SK-N-SH (cell line): ENCODE measurements at regions not wholly inside any gene's neighbourhood (a gene's known extent, or its start where the extent isn't known, plus 50 kb on each side); places are given as distances from the start of the nearest gene placed in this dataset.

ENCODE experiments used
- CTCF ChIA-PET: fragments of 300-600, 350-600 bp; formaldehyde crosslinking; extraction: SDS; loops from one replicate; lab custom pipeline; 2021; lab: Yijun Ruan, JAX
- POLR2A ChIA-PET: fragments of 350-600 bp; sonication (Branson Sonifier 250); formaldehyde crosslinking; extraction: SDS; loops from one replicate; lab custom pipeline; 2020; ENCODE audit warnings: antibody characterized with exemption, inconsistent platforms; lab: Yijun Ruan, JAX
- DNase-seq: peaks from one replicate; pipeline ENCODE4 v3.0.0; 2012
- H2AFZ ChIP-seq: fragments of 200-600 bp; sonication (generic); 2 replicates; pipeline ENCODE4 v1.8.1; 2016; ENCODE audit warnings: antibody characterized with exemption, mild to moderate bottlenecking, low read depth
- H3F3A ChIP-seq: fragments of 200-600 bp; sonication (generic); replicated peaks from 2 replicates; pipeline ENCODE3; 2016; ENCODE audit warnings: antibody characterized with exemption, mild to moderate bottlenecking; ENCODE audit not compliant: insufficient read depth
- H3K27ac ChIP-seq, 2 experiments: fragments of 200-500 bp in 1 of 2; fragments of 200-600 bp in 1 of 2; sonication (Bioruptor generic) in 1 of 2; sonication (generic), shearing (Covaris generic) in 1 of 2; 2 replicates each; pipeline versions ENCODE4 v1.5.1 to v1.6.1; 2014 to 2016; ENCODE audit warnings: low read depth in 2 of 2, inconsistent platforms in 1 of 2, low read length in 1 of 2, mild to moderate bottlenecking in 1 of 2, mixed read lengths in 1 of 2
- H3K27me3 ChIP-seq: fragments of 200-600 bp; sonication (generic), shearing (Covaris generic); 2 replicates; pipeline ENCODE4 v1.6.1; 2016; ENCODE audit warnings: mixed run types; ENCODE audit not compliant: insufficient read depth
- H3K36me3 ChIP-seq, 2 experiments: fragments of 200-500 bp in 1 of 2; fragments of 200-600 bp in 1 of 2; sonication (Bioruptor generic) in 1 of 2; sonication (generic) in 1 of 2; replicated peaks in 1 of 2; 2 replicates each; pipeline versions ENCODE3 to v1.5.1; 2014 to 2016; ENCODE audit warnings: low read length in 1 of 2, mild to moderate bottlenecking in 1 of 2; ENCODE audit not compliant: insufficient read depth in 2 of 2, control insufficient read depth in 1 of 2
- H3K4me1 ChIP-seq, 2 experiments: fragments of 200-500 bp in 1 of 2; fragments of 200-600 bp in 1 of 2; sonication (Bioruptor generic) in 1 of 2; sonication (generic), shearing (Covaris generic) in 1 of 2; 2 replicates each; pipeline versions ENCODE4 v1.5.1 to v1.6.1; 2014 to 2016; ENCODE audit warnings: low read depth in 1 of 2, low read length in 1 of 2, mixed run types in 1 of 2; ENCODE audit not compliant: insufficient read depth in 2 of 2, control insufficient read depth in 1 of 2
- H3K4me2 ChIP-seq: fragments of 200-600 bp; sonication (generic), shearing (Covaris generic); 2 replicates; pipeline ENCODE4 v1.6.1; 2017; ENCODE audit warnings: mixed run types
- H3K4me3 ChIP-seq, 2 experiments: fragments of 200-500 bp in 1 of 2; fragments of 200-600 bp in 1 of 2; sonication (Bioruptor generic) in 1 of 2; sonication (generic), shearing (Covaris generic) in 1 of 2; 2 replicates each; pipeline versions ENCODE4 v1.5.1 to v1.8.1; 2014 to 2016; ENCODE audit warnings: low read depth in 2 of 2, inconsistent platforms in 1 of 2, low read length in 1 of 2, mild to moderate bottlenecking in 1 of 2, mixed read lengths in 1 of 2, moderate library complexity in 1 of 2
- H3K79me2 ChIP-seq: fragments of 200-600 bp; sonication (generic); 2 replicates; pipeline ENCODE4 v1.8.1; 2017; ENCODE audit warnings: mild to moderate bottlenecking; ENCODE audit not compliant: insufficient read depth
- H3K9ac ChIP-seq: fragments of 200-600 bp; sonication (generic); 2 replicates; pipeline ENCODE4 v1.6.1; 2017; ENCODE audit warnings: mixed run types
- H3K9me2 ChIP-seq: fragments of 200-600 bp; sonication (generic); 2 replicates; pipeline ENCODE4 v1.6.1; 2017; ENCODE audit warnings: mixed run types
- H3K9me3 ChIP-seq: fragments of 200-600 bp; sonication (generic); 2 replicates; pipeline ENCODE4 v1.6.1; 2017; ENCODE audit warnings: mixed run types, mild to moderate bottlenecking, moderate library complexity
- H4K20me1 ChIP-seq: fragments of 200-600 bp; sonication (generic); 2 replicates; pipeline ENCODE4 v1.6.1; 2017; ENCODE audit warnings: mild to moderate bottlenecking, mixed run types; ENCODE audit not compliant: insufficient read depth
- CHD2 ChIP-seq: fragments of 150-350 bp; IDR thresholded peaks from 2 replicates; pipeline ENCODE4 v1.6.1; 2018; ENCODE audit warnings: low read length; ENCODE audit not compliant: partially characterized antibody
- EP300 ChIP-seq, 2 experiments: IDR thresholded peaks; 2 replicates each; pipeline versions ENCODE4 v1.4.0 to v1.6.1; 2012; ENCODE audit warnings: borderline replicate concordance in 1 of 2, low read depth in 1 of 2, low read length in 1 of 2
- FOSL2 ChIP-seq: IDR thresholded peaks from 2 replicates; pipeline ENCODE4 v1.4.0; 2012; ENCODE audit warnings: low read depth, mild to moderate bottlenecking, moderate library complexity, borderline replicate concordance
- FOXM1 ChIP-seq: IDR thresholded peaks from 2 replicates; pipeline ENCODE4 v1.4.0; 2012; ENCODE audit warnings: low read depth, mild to moderate bottlenecking
- GABPA ChIP-seq: IDR thresholded peaks from 2 replicates; pipeline ENCODE4 v1.4.0; 2012; ENCODE audit warnings: low read depth, mild to moderate bottlenecking
- GATA2 ChIP-seq: sonication (generic); formaldehyde crosslinking; IDR thresholded peaks from 2 replicates; pipeline ENCODE4 v1.5.0; 2020; ENCODE audit warnings: mild to moderate bottlenecking, missing genetic modification reagents
- NRF1 ChIP-seq: IDR thresholded peaks from 2 replicates; pipeline ENCODE4 v1.6.1; 2012; ENCODE audit warnings: low read depth, mild to moderate bottlenecking, low read length
- POLR2AphosphoS5 ChIP-seq: IDR thresholded peaks from 2 replicates; pipeline ENCODE4 v1.6.1; 2012; ENCODE audit warnings: low read depth, low read length
- RCOR1 ChIP-seq: fragments of 150-350 bp; IDR thresholded peaks from 2 replicates; pipeline ENCODE4 v1.6.1; 2017; ENCODE audit warnings: antibody characterized with exemption, low read length
- RFX5 ChIP-seq: IDR thresholded peaks from 2 replicates; pipeline ENCODE4 v1.6.1; 2012; ENCODE audit warnings: mild to moderate bottlenecking, improper control_type of control experiment, low read length
- TCF12 ChIP-seq: IDR thresholded peaks from 2 replicates; pipeline ENCODE4 v1.4.0; 2012
- WGBS: methylation state at CpG from one replicate; pipeline ENCODE4 v1.1.6; 2017; ENCODE audit warnings: low lambda C conversion rate; 5-methylcytosine and 5-hydroxymethylcytosine counted together
- TF ChIP-seq, protein P1 (sequence below): fragments of 150-350 bp; IDR thresholded peaks from 2 replicates; pipeline ENCODE4 v1.6.1; 2017; ENCODE audit warnings: antibody characterized with exemption, low read length, low read depth, borderline replicate concordance
- TF ChIP-seq, protein P2 (sequence below): IDR thresholded peaks from 2 replicates; pipeline ENCODE4 v1.4.0; 2012; ENCODE audit warnings: low read depth, borderline replicate concordance
- TF ChIP-seq, protein P3 (sequence below): fragments of 150-350 bp; IDR thresholded peaks from 2 replicates; pipeline ENCODE4 v1.6.1; 2016; ENCODE audit warnings: mild to moderate bottlenecking, low read depth, low read length

DNA sequence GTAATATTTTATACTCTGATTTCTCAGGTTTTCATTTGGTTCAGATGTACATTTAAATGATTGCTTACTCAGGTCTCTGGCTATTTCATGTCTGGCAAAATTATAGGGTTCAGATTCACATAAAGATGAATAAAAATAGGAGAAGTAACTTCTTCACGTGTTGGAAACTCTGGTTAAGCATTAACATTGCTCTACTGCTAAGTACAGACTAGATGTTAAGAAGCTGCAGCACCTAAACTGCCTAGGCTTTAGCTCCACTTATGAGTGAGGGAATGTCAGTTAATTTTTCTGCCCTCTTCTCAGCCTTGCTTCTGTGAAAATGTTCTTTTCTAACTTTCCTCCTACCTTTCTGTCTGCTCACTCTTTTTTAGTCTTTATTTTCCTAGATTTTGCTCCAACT is 361.2 kb downstream of the ARAP2 start:
- H3K9me3 ChIP-seq = no peaks in the 10 kb centered on the region
- no peak overlapping the region for H3K4me3 ChIP-seq
- no peak overlapping the region for H2AFZ ChIP-seq
- no peak overlapping the region for H3K27ac ChIP-seq
- H3K9me2 ChIP-seq = no peaks in the 10 kb centered on the region; the same call in 1 of the 2 replicates
- H3K4me2 ChIP-seq = no peak overlapping the region
- no peak overlapping the region for H3K9ac ChIP-seq
- ChIA-PET POLR2A (no interaction called here), CTCF (no interaction called here)
- H3F3A ChIP-seq = no peaks in the 10 kb centered on the region
- no peaks in the 10 kb centered on the region for H3K79me2 ChIP-seq
- no peaks in the 10 kb centered on the region for H3K4me1 ChIP-seq
- no peaks in the 10 kb centered on the region for H3K36me3 ChIP-seq
- DNase-seq = no peak
- WGBS = 0% methylated on average over 1 of the region's 1 CpG
- no peak for TF ChIP-seq TCF12
- TF ChIP-seq, protein P1, sequence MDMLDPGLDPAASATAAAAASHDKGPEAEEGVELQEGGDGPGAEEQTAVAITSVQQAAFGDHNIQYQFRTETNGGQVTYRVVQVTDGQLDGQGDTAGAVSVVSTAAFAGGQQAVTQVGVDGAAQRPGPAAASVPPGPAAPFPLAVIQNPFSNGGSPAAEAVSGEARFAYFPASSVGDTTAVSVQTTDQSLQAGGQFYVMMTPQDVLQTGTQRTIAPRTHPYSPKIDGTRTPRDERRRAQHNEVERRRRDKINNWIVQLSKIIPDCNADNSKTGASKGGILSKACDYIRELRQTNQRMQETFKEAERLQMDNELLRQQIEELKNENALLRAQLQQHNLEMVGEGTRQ = no peak
- TF ChIP-seq POLR2AphosphoS5 = no peak
- TF ChIP-seq, protein P2, sequence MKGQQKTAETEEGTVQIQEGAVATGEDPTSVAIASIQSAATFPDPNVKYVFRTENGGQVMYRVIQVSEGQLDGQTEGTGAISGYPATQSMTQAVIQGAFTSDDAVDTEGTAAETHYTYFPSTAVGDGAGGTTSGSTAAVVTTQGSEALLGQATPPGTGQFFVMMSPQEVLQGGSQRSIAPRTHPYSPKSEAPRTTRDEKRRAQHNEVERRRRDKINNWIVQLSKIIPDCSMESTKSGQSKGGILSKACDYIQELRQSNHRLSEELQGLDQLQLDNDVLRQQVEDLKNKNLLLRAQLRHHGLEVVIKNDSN = no peak
- TF ChIP-seq, protein P3, sequence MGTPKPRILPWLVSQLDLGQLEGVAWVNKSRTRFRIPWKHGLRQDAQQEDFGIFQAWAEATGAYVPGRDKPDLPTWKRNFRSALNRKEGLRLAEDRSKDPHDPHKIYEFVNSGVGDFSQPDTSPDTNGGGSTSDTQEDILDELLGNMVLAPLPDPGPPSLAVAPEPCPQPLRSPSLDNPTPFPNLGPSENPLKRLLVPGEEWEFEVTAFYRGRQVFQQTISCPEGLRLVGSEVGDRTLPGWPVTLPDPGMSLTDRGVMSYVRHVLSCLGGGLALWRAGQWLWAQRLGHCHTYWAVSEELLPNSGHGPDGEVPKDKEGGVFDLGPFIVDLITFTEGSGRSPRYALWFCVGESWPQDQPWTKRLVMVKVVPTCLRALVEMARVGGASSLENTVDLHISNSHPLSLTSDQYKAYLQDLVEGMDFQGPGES = no peak
- no peak for TF ChIP-seq GATA2 (CRISPR knock-in tag)
- no peak for TF ChIP-seq EP300 (IDR thresholded peaks at IDR 0.05; ENCODE audit: borderline replicate concordance in 1 of 2, low read depth in 1 of 2, low read length in 1 of 2)
- no peak for TF ChIP-seq FOXM1
- no peak for TF ChIP-seq RFX5
- no peak for TF ChIP-seq GABPA
- no peak for TF ChIP-seq FOSL2
- no peaks in the 10 kb centered on the region for H4K20me1 ChIP-seq
- no peaks in the 10 kb centered on the region for H3K27me3 ChIP-seq

DNA sequence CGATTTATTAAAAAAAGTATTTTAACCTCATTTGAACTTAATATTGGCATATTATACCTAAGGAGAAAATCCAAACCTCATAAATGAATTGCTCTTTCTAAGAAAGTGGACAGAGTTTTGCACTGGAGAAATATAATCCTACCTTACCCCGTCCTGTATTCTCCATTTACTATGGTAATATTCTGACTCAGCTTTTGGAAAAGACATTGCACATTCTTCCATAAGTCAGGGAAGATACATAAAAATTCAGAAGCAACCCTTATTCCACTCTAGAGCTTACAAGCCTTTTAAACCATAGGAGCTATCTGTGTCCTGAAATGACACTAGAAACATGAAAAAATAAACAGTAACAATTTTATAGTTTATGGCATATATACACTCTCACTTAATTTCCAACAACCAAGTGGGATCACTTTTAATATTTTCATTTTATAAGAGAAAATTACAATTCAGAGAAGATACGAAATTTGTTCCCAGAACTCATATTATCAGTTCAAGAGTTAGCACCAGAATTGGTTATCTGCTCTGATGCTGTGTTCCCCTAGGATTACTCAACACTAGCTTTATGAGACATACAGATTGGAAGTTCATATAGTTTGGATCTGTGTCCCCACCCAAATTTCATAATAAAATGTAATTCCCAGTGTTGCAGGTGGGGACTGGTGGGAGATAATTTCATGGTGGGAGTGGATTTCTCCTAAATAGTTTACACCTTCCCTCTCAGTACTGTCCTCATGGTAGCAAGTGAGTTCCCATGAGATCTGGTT is 359.4 kb downstream of the ARAP2 start:
- H3F3A ChIP-seq = no peaks in the 10 kb centered on the region
- H3K36me3 ChIP-seq = no peaks in the 10 kb centered on the region
- WGBS = 4% methylated on average over 3 of the region's 3 CpGs
- TF ChIP-seq CHD2 (no peak), RCOR1 (no peak), FOXM1 (no peak), NRF1 (no peak)
- no peak overlapping the region for H3K27ac ChIP-seq
- H3K9me3 ChIP-seq = no peaks in the 10 kb centered on the region
- no peaks in the 10 kb centered on the region for H4K20me1 ChIP-seq
- CTCF ChIA-PET = interaction anchor here (0.7 kb wide), 1 partner anchor 263 kb away, joined by 3 read pairs; no protein-coding TSS in a partner anchor
- no peak overlapping the region for H3K4me3 ChIP-seq
- H3K27me3 ChIP-seq = no peaks in the 10 kb centered on the region
- no peak for DNase-seq
- no peak overlapping the region for H3K9ac ChIP-seq
- no peaks in the 10 kb centered on the region for H3K4me1 ChIP-seq
- no peaks in the 10 kb centered on the region for H3K79me2 ChIP-seq
- H2AFZ ChIP-seq = no peak overlapping the region
- H3K9me2 ChIP-seq = no peaks in the 10 kb centered on the region; the same call in 1 of the 2 replicates
- no peak overlapping the region for H3K4me2 ChIP-seq
- POLR2A ChIA-PET = no interaction called here
